MCF 10A (cell line): ENCODE measurements at regions not wholly inside any gene's neighbourhood (a gene's known extent, or its start where the extent isn't known, plus 50 kb on each side); places are given as distances from the start of the nearest gene placed in this dataset.

ENCODE experiments used
- BruUV-seq: library from RNA; stranded (reverse); fragments of 400-500 nt; replicated peaks from 2 replicates; lab custom pipeline; 2021; lab: Mats Ljungman, UMichigan
- CTCF ChIA-PET: fragments of 300-600 bp; sonication (Branson Sonifier 250); formaldehyde crosslinking; extraction: SDS; loops from one replicate; lab custom pipeline; 2021; ENCODE audit warnings: antibody characterized with exemption, inconsistent platforms; lab: Yijun Ruan, JAX
- POLR2A ChIA-PET: fragments of 300-600, 350-650 bp; sonication (Branson Sonifier 250); formaldehyde crosslinking; extraction: SDS; loops from one replicate; lab custom pipeline; 2020; ENCODE audit warnings: antibody characterized with exemption, inconsistent platforms; lab: Yijun Ruan, JAX
- DNase-seq: peaks from one replicate; pipeline ENCODE4 v3.0.0-alpha.2; 2018; ENCODE audit not compliant: unreplicated experiment
- H3K27ac Mint-ChIP-seq: one replicate; pipeline ENCODE4 v1.8.0; 2022; ENCODE audit warnings: mild to moderate bottlenecking, low read depth, mixed read lengths; ENCODE audit not compliant: unreplicated experiment
- H3K27me3 Mint-ChIP-seq: one replicate; pipeline ENCODE4 v1.8.0; 2022; ENCODE audit warnings: mixed read lengths; ENCODE audit not compliant: insufficient read depth, unreplicated experiment
- H3K36me3 Mint-ChIP-seq: one replicate; pipeline ENCODE4 v1.8.0; 2022; ENCODE audit warnings: mild to moderate bottlenecking, moderate library complexity, mixed read lengths; ENCODE audit not compliant: insufficient read depth, unreplicated experiment
- H3K4me1 Mint-ChIP-seq: one replicate; pipeline ENCODE4 v1.8.0; 2022; ENCODE audit warnings: mixed read lengths; ENCODE audit not compliant: insufficient read depth, unreplicated experiment
- H3K4me3 Mint-ChIP-seq: one replicate; pipeline ENCODE4 v1.8.0; 2022; ENCODE audit warnings: mild to moderate bottlenecking, moderate library complexity, mixed read lengths; ENCODE audit not compliant: unreplicated experiment
- H3K9me3 Mint-ChIP-seq: one replicate; pipeline ENCODE4 v1.8.0; 2022; ENCODE audit warnings: mixed read lengths; ENCODE audit not compliant: unreplicated experiment
- intact Hi-C: fragments of 100-400 bp; cut with micrococcal nuclease; formaldehyde crosslinking; loops from 2 replicates; pipeline ENCODE4 v1.14.1; 2022
- TF ChIP-seq, protein P1 (sequence below): fragments of 200-600 bp; IDR thresholded peaks from one replicate; pipeline ENCODE4 v1.8.0; 2022; ENCODE audit warnings: antibody characterized with exemption, mild to moderate bottlenecking; ENCODE audit not compliant: unreplicated experiment

GRCh38 chr22:19637408-19638281 lies 76.7 kb upstream of the SEPTIN5 start:
- BruUV-seq, result no TSS peak
- intact Hi-C loops, result no loop called here

DNA sequence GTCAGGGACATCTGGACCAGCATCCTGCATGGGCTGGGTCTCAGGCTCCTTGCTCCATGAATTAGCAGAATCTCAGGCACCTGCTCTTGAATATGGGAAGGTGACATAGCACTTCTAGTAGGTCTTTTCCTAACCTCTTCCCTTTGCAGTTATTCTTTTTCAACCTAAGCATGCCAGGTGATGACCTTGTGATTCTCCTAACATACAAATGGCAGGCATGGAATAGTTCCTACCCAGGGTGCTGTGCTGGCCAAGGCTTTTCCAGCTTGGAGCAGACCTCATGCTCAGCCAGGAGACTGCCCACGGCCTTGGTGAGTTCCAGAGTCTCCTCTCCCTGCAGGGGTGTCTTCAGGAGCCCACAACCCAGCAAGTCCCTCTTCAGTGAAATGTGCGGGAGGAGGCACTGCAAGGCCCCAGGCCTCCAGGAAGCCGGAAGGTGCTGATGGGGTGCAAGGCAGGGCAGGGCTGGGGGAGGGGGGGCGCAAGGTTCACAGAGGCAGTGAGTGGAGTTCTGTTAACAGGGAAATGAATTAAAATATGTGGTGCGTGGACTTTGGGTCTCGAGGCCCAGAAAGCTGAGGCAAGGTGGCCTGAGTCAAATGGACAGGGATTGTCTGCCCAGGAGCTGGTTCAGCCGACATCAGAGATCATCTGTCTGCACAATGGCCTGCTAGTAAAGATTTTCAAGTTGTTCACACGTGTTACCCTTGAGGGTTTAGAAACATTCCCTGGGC lies 75.9 kb upstream of the SEPTIN5 start:
- BruUV-seq, result no TSS peak
- CTCF ChIA-PET, result no interaction called here
- TF ChIP-seq, protein P1, sequence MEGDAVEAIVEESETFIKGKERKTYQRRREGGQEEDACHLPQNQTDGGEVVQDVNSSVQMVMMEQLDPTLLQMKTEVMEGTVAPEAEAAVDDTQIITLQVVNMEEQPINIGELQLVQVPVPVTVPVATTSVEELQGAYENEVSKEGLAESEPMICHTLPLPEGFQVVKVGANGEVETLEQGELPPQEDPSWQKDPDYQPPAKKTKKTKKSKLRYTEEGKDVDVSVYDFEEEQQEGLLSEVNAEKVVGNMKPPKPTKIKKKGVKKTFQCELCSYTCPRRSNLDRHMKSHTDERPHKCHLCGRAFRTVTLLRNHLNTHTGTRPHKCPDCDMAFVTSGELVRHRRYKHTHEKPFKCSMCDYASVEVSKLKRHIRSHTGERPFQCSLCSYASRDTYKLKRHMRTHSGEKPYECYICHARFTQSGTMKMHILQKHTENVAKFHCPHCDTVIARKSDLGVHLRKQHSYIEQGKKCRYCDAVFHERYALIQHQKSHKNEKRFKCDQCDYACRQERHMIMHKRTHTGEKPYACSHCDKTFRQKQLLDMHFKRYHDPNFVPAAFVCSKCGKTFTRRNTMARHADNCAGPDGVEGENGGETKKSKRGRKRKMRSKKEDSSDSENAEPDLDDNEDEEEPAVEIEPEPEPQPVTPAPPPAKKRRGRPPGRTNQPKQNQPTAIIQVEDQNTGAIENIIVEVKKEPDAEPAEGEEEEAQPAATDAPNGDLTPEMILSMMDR, result no peak
- POLR2A ChIA-PET, result no interaction called here
- Mint-ChIP-seq H3K4me1 (no peaks in the 10 kb centered on the region), H3K27me3 (no peaks in the 10 kb centered on the region), H3K4me3 (no peak overlapping the region), H3K36me3 (no peaks in the 10 kb centered on the region), H3K9me3 (no peaks in the 10 kb centered on the region), H3K27ac (no peak overlapping the region)
- intact Hi-C loops, result no loop called here
- no peak for DNase-seq

More at GRCh38 chr22:19637408-19638281, 76.7 kb upstream of the SEPTIN5 start:
- no peaks in the 10 kb centered on the region for H3K4me1 Mint-ChIP-seq
- H3K27ac Mint-ChIP-seq, result no peak overlapping the region
- H3K9me3 Mint-ChIP-seq, result no peaks in the 10 kb centered on the region
- POLR2A ChIA-PET, result no interaction called here
- CTCF ChIA-PET, result interaction anchor here (0.5 to 0.9 kb wide), 2 partner anchors 140 to 235 kb away, joined by 4 to 6 read pairs; no protein-coding TSS in a partner anchor
- H3K27me3 Mint-ChIP-seq, result no peaks in the 10 kb centered on the region
- no peaks in the 10 kb centered on the region for H3K36me3 Mint-ChIP-seq
- H3K4me3 Mint-ChIP-seq, result no peak overlapping the region
- TF ChIP-seq, protein P1, result no peak
- no peak for DNase-seq

DNA sequence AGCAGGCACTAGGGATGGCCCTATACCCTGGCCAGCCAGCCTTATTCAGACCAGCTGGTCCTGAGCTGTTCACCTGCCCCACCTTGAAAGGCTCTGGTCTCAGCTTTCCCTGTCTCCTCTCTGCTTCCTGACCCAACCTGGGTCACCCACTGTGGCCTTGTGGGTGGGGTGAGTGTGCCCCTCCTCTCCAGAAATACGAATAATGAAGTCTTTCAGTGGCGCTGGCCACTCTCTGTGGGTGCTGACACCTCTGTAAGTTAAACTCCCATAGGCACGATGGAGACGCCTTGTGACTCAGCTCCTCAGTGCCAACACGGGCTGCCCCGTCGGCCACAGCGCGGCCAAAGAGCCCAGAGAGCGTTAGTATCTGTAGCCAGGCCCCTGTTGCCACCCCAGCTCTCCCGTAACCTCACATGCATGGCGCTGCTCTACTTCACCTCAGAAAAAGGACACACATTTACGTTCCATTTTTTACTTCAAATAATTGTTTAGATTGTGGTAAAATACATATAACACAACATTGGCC lies 74.6 kb upstream of the SEPTIN5 start:
- Mint-ChIP-seq H3K36me3 (no peaks in the 10 kb centered on the region), H3K4me1 (no peaks in the 10 kb centered on the region)
- intact Hi-C loops, result no loop called here

More for the DNA sequence above, 74.6 kb upstream of the SEPTIN5 start:
- Mint-ChIP-seq H3K27me3 (no peaks in the 10 kb centered on the region), H3K4me3 (no peak overlapping the region), H3K27ac (no peak overlapping the region), H3K9me3 (no peaks in the 10 kb centered on the region)
- ChIA-PET POLR2A (no interaction called here), CTCF (no interaction called here)
- BruUV-seq, result no TSS peak
- DNase-seq, result no peak
- TF ChIP-seq, protein P1, result no peak
